Pons (tissue), 1 donor: ENCODE measurements at regions not wholly inside any gene's neighbourhood (a gene's known extent, or its start where the extent isn't known, plus 50 kb on each side); places are given as distances from the start of the nearest gene placed in this dataset.
"Not testable (repeated sequence)": the region's sequence is repeated elsewhere in the genome, so short reads cannot be mapped to it uniquely, and the experiment has no call there.

Experiments used
- DNase-seq: peaks from one replicate; pipeline ENCODE4 v3.0.0-alpha.2; 2016; ENCODE audit warnings: low spot score

GRCh38 chr5:33210221-33210620 lies 230.5 kb upstream of the TARS1 start:
- not testable (repeated sequence) for DNase-seq

GRCh38 chr5:33210978-33211377 lies 229.8 kb upstream of the TARS1 start:
- no peak for DNase-seq

DNA sequence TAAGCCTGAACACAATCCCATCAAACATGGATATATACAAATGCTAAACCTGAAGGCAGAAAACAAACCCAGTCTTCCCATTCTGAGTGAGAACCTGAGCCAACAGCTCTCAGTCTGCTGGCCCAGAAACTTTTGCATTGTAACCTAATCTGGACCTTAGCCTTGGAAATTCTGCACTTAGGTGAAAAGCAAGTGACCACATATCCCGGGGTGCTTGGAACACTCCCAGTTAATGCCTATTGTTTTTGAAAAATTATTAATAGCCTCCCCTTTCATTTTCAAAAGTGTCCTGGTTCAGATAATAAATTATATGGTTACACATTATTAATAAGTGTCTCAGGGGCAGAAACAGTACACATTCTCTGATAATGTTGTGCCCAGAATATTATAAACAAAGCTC lies 228.3 kb upstream of the TARS1 start:
- DNase-seq = no peak

- no peak for DNase-seq
Observed at GRCh38 chr5:33212900-33213299, 227.9 kb upstream of the TARS1 start.

DNA sequence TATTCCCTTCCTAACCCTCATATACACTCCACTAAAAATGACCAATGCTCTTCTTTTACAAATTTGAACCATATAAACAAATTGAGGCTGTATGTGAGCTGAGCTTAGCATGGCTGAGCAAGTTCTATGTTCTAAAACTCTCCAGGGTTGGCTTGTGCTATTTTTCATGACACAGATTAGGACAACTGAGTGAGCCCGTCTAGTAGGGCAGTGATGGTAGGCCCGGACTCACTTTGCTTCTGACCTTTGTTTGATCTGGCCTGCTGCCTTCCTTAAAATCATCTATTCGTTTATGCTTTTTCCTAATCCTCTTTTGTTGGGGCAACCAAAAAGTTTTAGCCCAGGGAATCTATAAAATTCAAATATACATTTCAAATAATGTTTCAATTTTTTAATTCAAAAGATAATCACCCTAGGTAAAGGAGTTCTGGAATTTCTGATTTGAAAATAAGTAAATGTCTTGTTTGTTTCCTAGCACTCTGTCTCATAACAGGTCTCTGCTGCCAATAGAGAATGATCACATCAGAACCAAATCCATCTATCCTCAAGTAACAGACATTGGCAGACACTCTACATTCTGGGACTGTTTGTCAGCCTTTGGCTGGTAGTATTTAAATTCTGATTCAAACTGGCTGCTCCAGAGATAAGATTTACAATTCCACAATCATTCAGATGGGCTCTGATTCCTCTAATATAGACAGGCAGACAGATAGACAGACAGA lies 217.0 kb upstream of the TARS1 start:
- no peak for DNase-seq

DNA sequence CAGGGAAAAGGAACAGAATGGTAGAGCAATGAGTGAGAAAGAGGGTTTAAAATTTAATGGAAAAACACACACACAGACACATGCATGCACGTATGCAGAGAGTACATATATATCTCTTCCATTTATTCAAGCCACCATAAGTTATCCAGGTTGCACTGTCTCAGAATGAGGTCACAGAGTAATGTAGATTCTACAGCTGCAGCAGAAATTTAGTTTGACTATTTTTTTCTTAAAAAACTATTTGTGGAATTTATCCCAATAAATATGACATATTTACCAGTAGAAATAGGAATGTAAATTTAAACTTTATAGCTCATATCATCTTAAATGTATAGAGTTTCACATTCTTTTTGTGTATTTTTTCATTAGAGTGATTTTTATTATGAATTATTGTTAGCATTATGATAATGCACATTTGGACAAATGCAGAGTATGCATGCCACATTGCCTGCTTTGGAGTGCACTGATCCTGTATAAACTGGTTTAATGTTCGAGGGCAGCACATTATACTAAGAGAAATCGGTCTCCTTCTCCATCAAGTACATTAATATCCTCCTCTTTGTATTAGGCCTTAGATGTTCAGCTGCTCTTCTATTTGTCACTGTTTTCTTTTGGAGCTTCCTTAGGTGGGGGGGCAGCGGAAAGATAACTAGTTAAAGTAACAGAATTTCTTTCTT lies 216.3 kb upstream of the TARS1 start:
- DNase-seq = no peak

- DNase-seq = no peak
Observed at GRCh38 chr5:33227247-33227646, 213.5 kb upstream of the TARS1 start.

DNA sequence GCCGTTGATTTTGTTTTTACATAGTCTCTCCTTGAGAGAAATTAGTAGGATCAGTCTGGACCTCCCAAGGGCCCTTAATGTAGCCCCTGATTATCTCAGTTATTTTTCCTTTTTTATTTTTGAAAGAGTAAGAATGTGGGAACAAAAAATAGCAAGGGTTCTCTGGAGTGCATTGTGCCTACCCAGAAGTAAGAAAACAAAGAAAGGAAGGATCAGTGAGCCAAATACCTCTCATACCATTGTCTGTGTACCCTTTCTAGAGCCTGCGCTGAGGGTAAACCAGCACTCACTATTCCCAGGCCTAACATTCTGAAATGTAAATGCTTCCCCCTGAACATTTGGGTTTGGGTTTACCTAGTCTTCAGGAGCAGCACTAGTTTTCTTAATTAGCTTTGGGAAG lies 213.0 kb upstream of the TARS1 start:
- DNase-seq = no peak

GRCh38 chr5:33228149-33228548 lies 212.6 kb upstream of the TARS1 start:
- DNase-seq = no peak

DNA sequence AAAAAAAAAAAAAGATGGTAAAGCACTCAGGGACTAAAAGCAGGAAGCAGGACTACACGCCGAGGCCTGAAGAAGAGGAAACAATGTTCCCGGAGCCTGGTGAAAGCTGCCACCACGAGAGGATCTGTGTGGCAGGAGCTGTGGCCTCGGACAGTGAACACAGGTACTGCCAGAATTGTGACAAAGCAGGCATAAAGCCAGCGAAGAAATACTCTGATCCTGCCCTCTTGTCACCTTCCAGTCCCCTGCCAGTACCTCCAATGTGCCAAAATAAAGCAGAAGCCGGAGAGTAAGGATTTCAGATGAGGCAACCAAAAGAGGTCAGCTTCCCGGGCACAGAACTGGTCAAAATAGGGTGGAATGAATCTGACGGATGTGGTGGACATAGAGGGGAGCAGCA lies 211.5 kb upstream of the TARS1 start:
- DNase-seq = no peak

- DNase-seq = no peak
Observed at GRCh38 chr5:33230467-33231078, 210.2 kb upstream of the TARS1 start.

DNA sequence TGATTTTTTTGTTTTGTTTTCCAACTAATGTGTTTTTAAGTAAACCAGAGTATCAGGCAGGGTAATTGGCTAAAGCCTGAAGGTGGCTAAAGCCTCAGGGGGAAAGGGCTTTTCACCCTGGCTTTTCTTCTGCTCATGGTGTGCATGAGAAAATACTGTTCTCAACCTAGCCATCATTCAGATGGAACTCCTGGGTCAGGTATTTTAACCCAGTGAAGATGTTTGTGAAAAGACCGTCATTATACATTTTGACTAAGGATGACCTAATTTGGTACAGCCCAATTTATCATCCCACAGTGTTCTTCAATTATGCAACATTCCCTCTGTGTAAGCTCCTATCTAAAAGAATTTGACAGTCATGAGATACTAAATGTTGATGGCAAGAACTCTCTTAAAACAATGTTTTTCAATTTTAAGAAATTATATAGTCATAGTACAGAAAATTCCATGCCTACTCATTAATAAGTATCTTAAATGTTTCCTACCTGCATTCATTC lies 209.5 kb upstream of the TARS1 start:
- no peak for DNase-seq

DNA sequence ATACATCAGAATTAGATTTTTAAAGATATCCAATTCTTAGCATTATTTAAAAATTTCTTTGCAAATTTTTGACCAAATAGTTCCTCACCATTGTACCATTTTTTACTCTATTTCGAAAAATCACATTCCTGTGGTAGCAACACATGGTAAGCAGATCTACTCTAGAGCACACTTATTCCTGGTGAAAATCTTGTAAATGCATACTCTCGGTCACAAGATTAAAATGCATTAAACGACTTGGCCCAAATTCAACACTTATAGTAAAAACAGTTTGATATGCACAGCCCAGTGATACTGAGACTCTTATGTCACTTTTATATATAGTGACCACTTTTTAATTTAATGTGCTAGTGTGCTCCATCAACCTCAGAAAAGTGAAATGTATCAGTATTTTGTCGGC lies 208.8 kb upstream of the TARS1 start:
- no peak for DNase-seq

DNA sequence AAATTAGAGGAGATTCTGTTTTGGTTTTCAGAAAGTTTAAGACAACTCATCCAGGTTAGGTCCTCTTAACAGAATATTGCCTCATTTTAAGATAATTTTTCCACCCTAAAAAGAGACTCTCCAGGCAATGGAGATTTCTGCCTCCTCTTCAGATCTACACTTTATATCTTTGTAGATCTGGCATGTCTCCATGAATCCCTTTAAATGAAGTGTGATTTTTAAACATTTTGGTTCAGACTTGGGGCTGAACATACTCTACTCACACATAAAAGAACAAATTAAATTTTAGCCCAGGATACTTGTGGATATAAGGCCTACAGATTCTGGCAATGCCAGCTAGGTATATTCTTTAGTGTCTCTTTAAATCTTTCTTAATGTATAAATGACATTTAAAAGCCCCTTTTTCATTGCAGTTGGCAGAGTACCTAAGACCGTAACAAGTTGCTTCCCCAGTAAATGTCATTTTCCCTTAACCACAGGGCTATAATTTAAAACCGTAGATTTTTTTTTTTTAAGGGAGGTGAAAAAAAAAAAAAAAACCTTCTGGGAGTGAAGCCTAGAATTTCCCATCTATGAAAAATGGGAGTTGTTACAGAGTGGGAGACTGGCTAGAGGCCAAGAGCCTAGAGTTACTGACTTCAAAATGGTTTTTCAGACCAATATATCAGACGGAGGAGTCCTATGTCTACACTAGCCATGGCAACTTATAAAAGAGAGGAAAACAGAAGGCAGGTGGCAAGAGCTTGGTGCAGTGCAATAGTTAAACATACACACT lies 207.8 kb upstream of the TARS1 start:
- no peak for DNase-seq

GRCh38 chr5:33235304-33235703 lies 205.5 kb upstream of the TARS1 start:
- no peak for DNase-seq

DNA sequence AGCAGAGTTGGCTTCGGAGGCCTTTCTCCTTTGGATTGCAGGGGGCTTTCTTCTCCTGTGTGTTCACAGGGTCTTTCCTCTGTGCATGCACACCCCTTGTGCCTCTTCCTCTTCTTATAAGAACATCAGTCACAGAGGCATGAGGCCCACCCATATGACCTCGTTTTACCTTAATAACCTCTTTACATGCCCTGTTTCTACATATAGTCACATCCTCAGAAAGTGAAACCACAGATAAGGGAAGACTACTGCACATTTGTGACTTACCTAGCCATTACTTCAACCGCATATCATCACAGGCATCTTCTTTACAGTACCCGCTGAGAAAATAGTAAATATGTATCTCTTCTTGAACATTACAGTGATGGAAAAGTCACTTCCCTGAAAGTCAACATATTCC lies 204.9 kb upstream of the TARS1 start:
- DNase-seq = no peak

DNA sequence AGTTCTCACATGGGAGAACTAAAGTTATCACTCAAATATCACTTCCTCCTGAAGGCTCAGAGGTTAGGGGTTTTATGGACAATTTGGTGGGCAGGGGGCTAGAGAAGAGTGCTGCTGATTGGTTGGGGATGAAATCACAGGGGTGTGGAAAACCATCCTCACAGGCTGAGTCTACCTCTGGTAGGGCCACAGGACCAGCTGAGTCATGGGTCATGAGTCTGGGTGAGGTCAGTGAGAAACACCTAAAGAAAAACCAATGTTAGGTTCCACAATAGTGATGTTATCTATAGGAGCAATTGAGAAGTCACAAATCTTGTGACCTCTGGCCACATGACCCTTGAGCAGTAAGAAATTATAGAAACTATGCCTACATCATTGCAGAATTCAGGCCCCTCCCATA lies 203.3 kb upstream of the TARS1 start:
- no peak for DNase-seq

DNA sequence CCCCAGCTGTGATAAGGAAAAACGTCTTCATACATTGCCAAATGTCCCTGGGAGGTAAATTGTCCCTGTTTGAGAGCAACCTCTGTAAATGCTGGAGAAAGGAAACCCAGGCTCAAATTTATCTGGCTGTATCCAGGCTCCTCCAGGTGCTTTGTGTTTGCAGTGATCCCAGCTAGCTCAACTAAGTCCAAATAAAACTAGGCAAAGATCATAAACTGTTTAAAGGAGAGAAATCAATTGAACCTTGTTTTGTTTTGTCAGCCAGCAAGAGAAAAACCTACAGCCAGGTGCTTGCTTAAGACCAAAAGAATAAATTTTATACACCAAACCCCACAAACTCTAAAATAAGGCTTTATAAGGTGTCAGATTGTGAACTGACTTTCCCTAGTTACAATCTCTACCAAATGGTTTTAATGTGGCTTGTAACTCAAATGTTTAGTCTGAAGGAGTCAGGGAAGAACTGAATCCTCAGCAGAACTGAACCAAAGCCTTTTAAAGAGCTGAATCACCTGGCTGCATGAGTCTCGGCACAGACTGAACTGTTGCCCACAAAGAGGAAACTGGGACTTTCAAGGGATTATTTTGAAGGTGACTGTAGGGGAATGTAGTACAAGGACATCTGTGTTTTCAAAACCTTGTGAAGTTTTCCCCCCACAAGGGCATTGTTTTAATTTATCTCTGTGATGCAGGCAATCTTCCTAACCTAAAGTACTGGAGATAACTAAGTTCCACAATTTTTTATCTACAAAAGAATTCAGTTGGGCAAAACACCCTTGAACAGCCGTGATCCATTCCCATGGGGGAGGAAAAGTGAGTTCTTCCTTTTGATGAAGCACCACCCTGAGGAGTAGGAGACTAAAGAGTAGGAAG lies 201.7 kb upstream of the TARS1 start:
- DNase-seq = no peak

GRCh38 chr5:33240558-33240957 lies 200.2 kb upstream of the TARS1 start:
- DNase-seq = no peak

DNA sequence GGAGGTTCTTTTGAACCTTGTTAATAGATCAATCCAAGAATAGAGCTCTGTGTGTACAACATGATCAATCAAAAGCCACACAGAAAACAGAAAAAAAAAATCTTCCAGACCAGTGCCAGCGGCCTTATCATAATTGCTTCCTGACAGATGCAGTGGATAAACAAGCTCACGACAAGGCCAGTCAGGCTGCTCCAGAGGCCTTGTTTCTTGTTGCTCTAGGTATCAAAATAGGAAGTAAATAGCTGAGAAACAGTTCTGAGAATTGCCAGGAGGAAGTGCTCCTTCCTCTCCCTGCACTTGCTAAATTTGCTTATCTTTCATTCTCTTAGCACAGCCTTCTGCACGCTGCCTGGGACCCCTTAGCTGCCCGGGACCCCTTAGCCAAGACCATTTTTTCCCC lies 199.0 kb upstream of the TARS1 start:
- peak; percentile 58 for DNase-seq

GRCh38 chr5:33242277-33242676 lies 198.5 kb upstream of the TARS1 start:
- DNase-seq = no peak
